ENCODE measurements at regions not wholly inside any gene's neighbourhood (a gene's known extent, or its start where the extent isn't known, plus 50 kb on each side); places are given as distances from the start of the nearest gene placed in this dataset.

DNA sequence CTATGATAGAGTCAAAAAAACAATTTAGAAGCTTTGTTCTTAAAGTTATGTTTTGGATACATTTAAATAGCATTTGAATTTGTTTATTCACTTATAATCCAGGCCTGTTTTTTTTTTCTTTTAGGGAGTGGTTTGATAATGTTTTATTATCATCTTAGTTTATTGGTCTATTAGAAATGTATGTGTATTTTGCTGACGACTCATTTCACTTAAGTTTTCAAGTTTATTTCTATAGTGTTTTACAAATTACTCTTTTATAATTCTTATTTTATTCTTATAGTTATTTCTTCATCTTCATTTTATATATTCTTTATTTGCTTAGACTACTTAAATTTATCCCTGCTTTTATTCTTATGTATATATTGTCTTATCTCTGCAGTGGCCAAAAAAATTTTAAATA is 804.5 kb downstream of the NR4A2 start:
- Mint-ChIP-seq H3K27me3 (ENCODE audit: insufficient read depth, unreplicated experiment) (peaks cover 5% of the 10 kb centered on the region), H3K9me3 (ENCODE audit: unreplicated experiment) (no peaks in the 10 kb centered on the region), H3K4me3 (ENCODE audit: unreplicated experiment) (no peak overlapping the region), H3K27ac (ENCODE audit: low read depth, unreplicated experiment) (no peak overlapping the region), H3K36me3 (ENCODE audit: insufficient read depth, unreplicated experiment) (no peaks in the 10 kb centered on the region), H3K4me1 (ENCODE audit: insufficient read depth, unreplicated experiment) (no peaks in the 10 kb centered on the region)
- POLR2A ChIA-PET: interaction anchor here (0.7 kb wide), 1 partner anchor 16 kb away, joined by 5 read pairs; no protein-coding TSS in a partner anchor
- CTCF ChIA-PET: no interaction called here
- TF ChIP-seq, protein P1, sequence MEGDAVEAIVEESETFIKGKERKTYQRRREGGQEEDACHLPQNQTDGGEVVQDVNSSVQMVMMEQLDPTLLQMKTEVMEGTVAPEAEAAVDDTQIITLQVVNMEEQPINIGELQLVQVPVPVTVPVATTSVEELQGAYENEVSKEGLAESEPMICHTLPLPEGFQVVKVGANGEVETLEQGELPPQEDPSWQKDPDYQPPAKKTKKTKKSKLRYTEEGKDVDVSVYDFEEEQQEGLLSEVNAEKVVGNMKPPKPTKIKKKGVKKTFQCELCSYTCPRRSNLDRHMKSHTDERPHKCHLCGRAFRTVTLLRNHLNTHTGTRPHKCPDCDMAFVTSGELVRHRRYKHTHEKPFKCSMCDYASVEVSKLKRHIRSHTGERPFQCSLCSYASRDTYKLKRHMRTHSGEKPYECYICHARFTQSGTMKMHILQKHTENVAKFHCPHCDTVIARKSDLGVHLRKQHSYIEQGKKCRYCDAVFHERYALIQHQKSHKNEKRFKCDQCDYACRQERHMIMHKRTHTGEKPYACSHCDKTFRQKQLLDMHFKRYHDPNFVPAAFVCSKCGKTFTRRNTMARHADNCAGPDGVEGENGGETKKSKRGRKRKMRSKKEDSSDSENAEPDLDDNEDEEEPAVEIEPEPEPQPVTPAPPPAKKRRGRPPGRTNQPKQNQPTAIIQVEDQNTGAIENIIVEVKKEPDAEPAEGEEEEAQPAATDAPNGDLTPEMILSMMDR (IDR thresholded peaks at IDR 0.05; ENCODE audit: unreplicated experiment): no peak
- DNase-seq (ENCODE audit: unreplicated experiment): no peak
- no TSS peak for BruUV-seq (replicated peaks)
- intact Hi-C loops (cut with micrococcal nuclease): no loop called here

DNA sequence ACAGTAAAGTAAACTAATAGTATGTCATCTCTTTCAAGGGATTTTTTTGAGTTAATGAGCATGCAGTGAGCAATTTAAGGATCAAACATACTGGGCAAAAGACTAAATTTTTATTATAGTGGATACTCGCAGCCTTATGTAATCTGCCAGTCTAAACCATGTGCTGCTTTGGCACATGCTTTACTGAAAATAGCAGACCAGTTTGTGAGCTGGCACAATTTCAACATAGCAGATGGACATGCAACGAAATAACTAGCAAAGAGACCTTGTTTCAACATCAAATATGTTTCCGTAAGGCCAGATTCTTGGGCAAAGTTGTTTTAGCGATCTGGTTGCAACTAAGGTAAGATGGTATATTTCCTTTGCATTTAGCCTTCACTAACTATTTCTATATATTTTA is 807.3 kb downstream of the NR4A2 start:
- Mint-ChIP-seq H3K4me1 (ENCODE audit: insufficient read depth, unreplicated experiment) (no peaks in the 10 kb centered on the region), H3K36me3 (ENCODE audit: insufficient read depth, unreplicated experiment) (no peaks in the 10 kb centered on the region), H3K9me3 (ENCODE audit: unreplicated experiment) (no peaks in the 10 kb centered on the region), H3K4me3 (ENCODE audit: unreplicated experiment) (no peak overlapping the region), H3K27ac (ENCODE audit: low read depth, unreplicated experiment) (no peak overlapping the region), H3K27me3 (ENCODE audit: insufficient read depth, unreplicated experiment) (peaks cover 15% of the 10 kb centered on the region)
- POLR2A ChIA-PET: no interaction called here
- TF ChIP-seq, protein P1 (IDR thresholded peaks at IDR 0.05; ENCODE audit: unreplicated experiment): no peak
- peak; percentile 6 for DNase-seq (ENCODE audit: unreplicated experiment)
- CTCF ChIA-PET: no interaction called here
- BruUV-seq (replicated peaks): no TSS peak
- intact Hi-C loops (cut with micrococcal nuclease): no loop called here

DNA sequence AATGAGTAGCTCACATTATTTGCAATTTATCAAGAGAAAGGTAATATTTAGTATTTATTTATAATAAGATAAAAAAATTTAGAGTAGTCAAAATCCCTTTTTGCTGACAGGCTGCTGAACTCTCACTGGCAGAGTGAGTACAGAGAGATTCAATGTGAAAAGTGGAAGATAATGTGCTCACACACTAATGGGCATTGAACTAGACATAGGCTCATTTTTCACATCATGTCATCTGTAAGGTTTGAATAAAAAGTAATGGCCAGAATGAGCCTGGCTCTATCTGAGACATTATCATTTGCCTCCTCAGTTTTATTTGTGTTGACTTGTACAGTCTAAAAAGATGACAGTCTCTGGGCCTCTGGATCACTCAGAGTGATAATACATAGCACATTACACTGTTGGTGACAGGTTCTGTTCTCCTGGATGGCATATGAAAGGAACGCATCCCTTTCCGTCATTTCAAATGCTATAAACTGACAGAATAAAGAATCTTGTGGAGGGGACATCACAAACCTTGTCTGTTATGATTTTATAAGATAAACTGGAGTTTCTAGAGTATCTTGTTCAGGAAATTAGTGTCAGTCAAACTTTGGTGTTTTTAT is 812.9 kb downstream of the NR4A2 start:
- Mint-ChIP-seq H3K4me3 (ENCODE audit: unreplicated experiment) (no peak overlapping the region), H3K4me1 (ENCODE audit: insufficient read depth, unreplicated experiment) (no peaks in the 10 kb centered on the region), H3K36me3 (ENCODE audit: insufficient read depth, unreplicated experiment) (no peaks in the 10 kb centered on the region), H3K27me3 (ENCODE audit: insufficient read depth, unreplicated experiment) (peaks cover 31% of the 10 kb centered on the region), H3K9me3 (ENCODE audit: unreplicated experiment) (no peaks in the 10 kb centered on the region), H3K27ac (ENCODE audit: low read depth, unreplicated experiment) (no peak overlapping the region)
- DNase-seq (ENCODE audit: unreplicated experiment): no peak
- ChIA-PET CTCF (interaction anchor here (1.3 kb wide), 1 partner anchor 437 kb away, joined by 3 read pairs; no protein-coding TSS in a partner anchor), POLR2A (no interaction called here)
- no TSS peak for BruUV-seq (replicated peaks)
- intact Hi-C loops (cut with micrococcal nuclease): no loop called here
- TF ChIP-seq, protein P1 (IDR thresholded peaks at IDR 0.05; ENCODE audit: unreplicated experiment): no peak

DNA sequence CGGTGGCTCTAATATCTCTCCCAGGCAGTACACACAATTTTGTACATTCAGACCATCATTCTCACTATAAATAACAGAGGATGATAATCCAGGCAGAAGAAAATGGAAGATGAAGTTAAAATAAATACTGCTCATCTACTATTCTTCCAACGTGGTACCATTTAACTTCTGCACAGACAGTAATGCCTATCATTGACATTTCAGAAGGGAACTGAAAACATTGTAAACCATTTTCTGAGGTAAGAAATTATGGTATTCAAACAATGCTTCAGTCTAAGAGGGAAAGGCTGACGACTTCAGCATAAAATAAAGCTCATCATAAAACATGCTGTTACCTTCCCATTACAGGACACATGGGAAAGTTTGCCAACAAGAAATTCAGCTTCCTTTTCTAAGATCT is 814.4 kb downstream of the NR4A2 start:
- DNase-seq (ENCODE audit: unreplicated experiment): no peak
- intact Hi-C loops (cut with micrococcal nuclease): no loop called here
- Mint-ChIP-seq H3K4me1 (ENCODE audit: insufficient read depth, unreplicated experiment) (no peaks in the 10 kb centered on the region), H3K27ac (ENCODE audit: low read depth, unreplicated experiment) (no peak overlapping the region), H3K4me3 (ENCODE audit: unreplicated experiment) (no peak overlapping the region), H3K36me3 (ENCODE audit: insufficient read depth, unreplicated experiment) (no peaks in the 10 kb centered on the region), H3K27me3 (ENCODE audit: insufficient read depth, unreplicated experiment) (peaks cover 38% of the 10 kb centered on the region), H3K9me3 (ENCODE audit: unreplicated experiment) (no peaks in the 10 kb centered on the region)
- TF ChIP-seq, protein P1 (IDR thresholded peaks at IDR 0.05; ENCODE audit: unreplicated experiment): no peak
- no TSS peak for BruUV-seq (replicated peaks)
- ChIA-PET CTCF (interaction anchor here (0.6 to 1.3 kb wide), 3 partner anchors 438 to 907 kb away, joined by 3 to 4 read pairs (median 4); no protein-coding TSS in a partner anchor), POLR2A (no interaction called here)

Measured in MCF 10A (cell line).